ENCODE measurements at regions not wholly inside any gene's neighbourhood (a gene's known extent, or its start where the extent isn't known, plus 50 kb on each side); places are given as distances from the start of the nearest gene placed in this dataset.
A peak's percentile ranks its signal among the peaks of the same experiment; 100 is the strongest.

- DNase-seq, result peak in 1 of 2 experiments; percentile 23
These were observed 273.7 kb downstream of the SOX9 start for GRCh38 chr17:72394531-72394930.

- no peak for DNase-seq
These were observed 275.3 kb downstream of the SOX9 start for GRCh38 chr17:72396121-72396520.

GRCh38 chr17:72397223-72397667 is 276.4 kb downstream of the SOX9 start:
- DNase-seq, result no peak

- DNase-seq, result no peak
These were observed 276.9 kb downstream of the SOX9 start for GRCh38 chr17:72397687-72398086.

- no peak for DNase-seq
These were observed 278.3 kb downstream of the SOX9 start for GRCh38 chr17:72399023-72399607.

- DNase-seq, result peak in 1 of 2 experiments; percentile 63
These were observed 279.0 kb downstream of the SOX9 start for GRCh38 chr17:72399608-72400487.

- DNase-seq, result no peak
These were observed 279.6 kb downstream of the SOX9 start for GRCh38 chr17:72400488-72400827.

GRCh38 chr17:72400863-72401262 is 280.0 kb downstream of the SOX9 start:
- no peak for DNase-seq

- DNase-seq, result no peak
These were observed 281.3 kb downstream of the SOX9 start for GRCh38 chr17:72401883-72402726.

- no peak for DNase-seq
These were observed 281.9 kb downstream of the SOX9 start for GRCh38 chr17:72402727-72403210.

GRCh38 chr17:72403713-72404209 is 282.9 kb downstream of the SOX9 start:
- no peak for DNase-seq

- no peak for DNase-seq
These were observed 284.1 kb downstream of the SOX9 start for GRCh38 chr17:72404872-72405271.

- no peak for DNase-seq
These were observed 284.9 kb downstream of the SOX9 start for GRCh38 chr17:72405662-72406230.

- DNase-seq, result no peak
These were observed 285.7 kb downstream of the SOX9 start for GRCh38 chr17:72406498-72406897.

- peak; percentile 91 to 94 for DNase-seq
These were observed 286.6 kb downstream of the SOX9 start for GRCh38 chr17:72407336-72407909.

- DNase-seq, result no peak
These were observed 287.1 kb downstream of the SOX9 start for GRCh38 chr17:72407931-72408330.

- no peak for DNase-seq
These were observed 287.8 kb downstream of the SOX9 start for GRCh38 chr17:72408641-72409040.

GRCh38 chr17:72409405-72410002 is 288.7 kb downstream of the SOX9 start:
- DNase-seq, result no peak

- no peak for DNase-seq
These were observed 290.3 kb downstream of the SOX9 start for GRCh38 chr17:72411124-72411563.

GRCh38 chr17:72412650-72413076 is 291.8 kb downstream of the SOX9 start:
- no peak for DNase-seq

GRCh38 chr17:72413077-72414031 is 292.5 kb downstream of the SOX9 start:
- no peak for DNase-seq

Data from NCI-H2081 (cell line).